ENCODE measurements at regions not wholly inside any gene's neighbourhood (a gene's known extent, or its start where the extent isn't known, plus 50 kb on each side); places are given as distances from the start of the nearest gene placed in this dataset.

DNA sequence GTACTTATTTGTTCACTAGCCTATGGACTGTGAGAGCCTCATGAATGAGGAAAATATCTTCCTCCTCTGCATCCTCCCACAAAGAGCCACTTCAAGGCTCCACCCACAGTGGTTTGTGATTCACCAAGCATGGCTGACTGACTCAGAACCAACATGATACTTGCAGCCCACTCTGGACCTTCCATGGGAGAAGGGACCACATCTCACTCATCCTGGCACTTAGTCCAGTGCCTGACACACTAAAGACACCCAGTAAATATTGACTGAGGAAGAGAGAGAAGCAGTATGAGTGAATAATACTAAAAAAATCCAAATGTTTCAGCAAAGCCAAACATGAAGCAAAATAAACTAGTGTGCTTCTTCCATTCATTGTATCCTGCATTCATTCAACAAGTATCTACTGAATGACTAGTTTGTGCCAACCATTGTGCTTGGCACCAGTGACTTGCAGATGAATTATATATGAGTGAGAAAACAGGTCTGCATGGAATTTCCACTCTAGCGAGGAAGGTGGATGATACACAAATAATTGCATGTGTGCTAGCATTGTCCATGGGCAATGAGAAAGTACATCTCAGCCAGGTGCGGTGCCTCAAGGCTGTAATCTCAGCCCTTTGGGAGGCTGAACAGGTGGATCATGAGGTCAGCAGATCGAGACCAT lies 54.9 kb upstream of the BLID start:
- H3K27me3 Mint-ChIP-seq, result no peaks in the 10 kb centered on the region
- no peaks in the 10 kb centered on the region for H3K9me3 Mint-ChIP-seq
- intact Hi-C loops (cut with micrococcal nuclease), result no loop called here
- H3K4me1 Mint-ChIP-seq, result no peaks in the 10 kb centered on the region
- no peak overlapping the region for H3K4me3 Mint-ChIP-seq
- H3K36me3 Mint-ChIP-seq (ENCODE audit: low read depth), result no peaks in the 10 kb centered on the region
- DNase-seq, result no peak
- no peak overlapping the region for H3K27ac Mint-ChIP-seq

- Mint-ChIP-seq H3K27ac (no peak overlapping the region), H3K36me3 (ENCODE audit: low read depth) (no peaks in the 10 kb centered on the region), H3K4me1 (no peaks in the 10 kb centered on the region), H3K27me3 (no peaks in the 10 kb centered on the region), H3K9me3 (no peaks in the 10 kb centered on the region), H3K4me3 (no peak overlapping the region)
- intact Hi-C loops (cut with micrococcal nuclease), result no loop called here
- DNase-seq, result no peak
These were observed 52.2 kb upstream of the BLID start for GRCh38 chr11:122168218-122168617.

DNA sequence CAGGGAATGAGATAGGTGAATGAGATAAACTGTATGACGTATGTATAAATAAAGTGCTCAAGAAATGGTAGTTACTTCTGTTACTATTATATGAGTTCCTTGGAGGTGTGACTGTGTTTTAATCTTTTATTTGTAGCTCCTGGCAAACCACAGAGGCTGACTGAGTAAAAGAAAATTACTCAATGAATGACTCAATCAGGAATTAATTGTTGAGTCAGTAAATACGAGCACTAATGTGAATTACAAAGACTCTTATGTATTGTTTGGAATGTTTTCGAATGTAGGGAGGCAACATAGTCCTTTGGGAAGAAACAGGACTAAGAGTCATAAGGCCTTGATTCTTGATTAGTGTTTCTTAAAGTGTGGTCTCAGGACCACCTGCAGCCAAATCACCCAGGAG lies 51.1 kb upstream of the BLID start:
- no peak overlapping the region for H3K27ac Mint-ChIP-seq
- no peaks in the 10 kb centered on the region for H3K4me1 Mint-ChIP-seq
- H3K4me3 Mint-ChIP-seq, result no peak overlapping the region
- intact Hi-C loops (cut with micrococcal nuclease), result no loop called here
- H3K27me3 Mint-ChIP-seq, result no peaks in the 10 kb centered on the region
- no peak for DNase-seq
- H3K9me3 Mint-ChIP-seq, result no peaks in the 10 kb centered on the region
- no peaks in the 10 kb centered on the region for H3K36me3 Mint-ChIP-seq (ENCODE audit: low read depth)

DNA sequence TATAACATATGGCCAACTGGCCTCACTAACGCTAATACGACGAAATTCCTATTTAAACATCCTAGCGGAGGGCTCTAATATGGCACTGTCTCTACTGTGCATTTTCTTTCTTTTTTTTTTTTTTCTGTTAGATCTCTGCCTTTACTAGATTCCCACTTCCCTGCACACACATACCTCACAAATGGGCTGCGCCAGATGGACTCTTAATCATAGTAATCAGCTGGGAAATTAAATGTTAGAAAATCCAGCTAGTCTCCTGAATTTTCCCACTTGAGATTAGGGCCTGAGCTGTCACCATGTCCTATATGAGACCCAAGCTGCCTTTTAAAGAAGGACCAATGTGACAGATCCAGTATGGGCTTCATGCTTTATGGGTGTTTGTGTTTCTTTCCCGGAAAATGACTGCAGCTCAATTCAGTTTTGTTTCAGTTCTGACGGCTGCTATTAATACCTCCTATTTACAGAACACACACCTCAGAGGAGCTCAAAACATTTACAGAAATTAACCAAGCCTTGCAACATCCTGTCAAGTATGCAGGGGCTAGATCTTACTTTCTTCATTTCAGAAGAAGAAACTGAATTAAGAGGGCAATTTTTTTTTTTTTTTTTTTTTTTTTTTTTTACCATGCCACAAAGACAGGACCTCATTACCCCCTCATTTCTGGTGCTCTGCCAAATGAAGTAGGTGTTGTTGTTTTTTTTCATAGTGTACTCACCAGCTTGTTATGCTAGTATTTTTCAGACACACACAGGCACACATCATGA lies 49.8 kb upstream of the BLID start:
- H3K4me1 Mint-ChIP-seq, result no peaks in the 10 kb centered on the region
- no peak overlapping the region for H3K27ac Mint-ChIP-seq
- intact Hi-C loops (cut with micrococcal nuclease), result no loop called here
- no peaks in the 10 kb centered on the region for H3K27me3 Mint-ChIP-seq
- no peaks in the 10 kb centered on the region for H3K36me3 Mint-ChIP-seq (ENCODE audit: low read depth)
- H3K4me3 Mint-ChIP-seq, result no peak overlapping the region
- DNase-seq, result no peak
- no peaks in the 10 kb centered on the region for H3K9me3 Mint-ChIP-seq

All from activated CD4-positive, alpha-beta T cell treated with anti-CD3 and anti-CD28 coated beads, Interleukin-2, amount 10 ng/mL, durations not matched to agents 24 days and 14 days (primary cell).